T-helper 2 cell treated with Interferon-gamma antibody and Interleukin-4, amounts not matched to agents 5 μg/mL and 100 μg/mL, for 36 hours (primary cell): ENCODE measurements at regions not wholly inside any gene's neighbourhood (a gene's known extent, or its start where the extent isn't known, plus 50 kb on each side); places are given as distances from the start of the nearest gene placed in this dataset.
"Not testable (repeated sequence)": the region's sequence is repeated elsewhere in the genome, so short reads cannot be mapped to it uniquely, and the experiment has no call there.

Source experiments
- DNase-seq: peaks from one replicate; pipeline ENCODE4 v3.0.0; 2021; ENCODE audit warnings: low spot score
- H3K27ac Mint-ChIP-seq: one replicate; pipeline ENCODE4 v1.8.0; 2021; ENCODE audit warnings: mild to moderate bottlenecking, mixed read lengths
- H3K27me3 Mint-ChIP-seq: one replicate; pipeline ENCODE4 v1.8.0; 2021; ENCODE audit warnings: low read depth, mixed read lengths
- H3K36me3 Mint-ChIP-seq: one replicate; pipeline ENCODE4 v1.8.0; 2021; ENCODE audit warnings: low read depth, mixed read lengths
- H3K4me1 Mint-ChIP-seq: one replicate; pipeline ENCODE4 v1.8.0; 2021; ENCODE audit warnings: low read depth, mixed read lengths
- H3K4me3 Mint-ChIP-seq: one replicate; pipeline ENCODE4 v1.8.0; 2022; ENCODE audit warnings: mild to moderate bottlenecking, moderate library complexity, mixed read lengths
- H3K9me3 Mint-ChIP-seq: one replicate; pipeline ENCODE4 v1.8.0; 2021; ENCODE audit warnings: mixed read lengths

DNA sequence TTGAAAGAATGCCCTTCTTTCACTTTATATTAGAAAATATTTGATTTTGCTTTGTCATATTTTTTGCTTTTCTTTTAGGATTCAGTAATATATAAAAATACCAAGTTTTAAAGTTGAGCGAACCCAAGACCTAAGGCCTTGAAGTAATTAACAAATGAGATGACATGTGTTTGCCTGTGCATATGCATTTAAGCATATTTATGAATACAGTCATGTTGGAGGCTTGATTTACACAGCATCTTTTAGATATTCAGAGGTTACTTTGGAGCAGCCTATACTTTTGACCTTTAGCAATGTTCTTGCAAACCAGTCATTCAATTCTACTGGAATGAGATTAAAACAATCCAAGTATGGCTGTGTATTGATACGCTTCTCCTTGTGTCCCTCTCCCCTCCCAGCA lies 425.1 kb downstream of the KCNJ18 start:
- DNase-seq, H3K4me3 Mint-ChIP-seq, H3K4me1 Mint-ChIP-seq, H3K27ac Mint-ChIP-seq, H3K27me3 Mint-ChIP-seq, H3K36me3 Mint-ChIP-seq: not testable (repeated sequence)
- peaks cover 39% of the 10 kb centered on the region for H3K9me3 Mint-ChIP-seq

DNA sequence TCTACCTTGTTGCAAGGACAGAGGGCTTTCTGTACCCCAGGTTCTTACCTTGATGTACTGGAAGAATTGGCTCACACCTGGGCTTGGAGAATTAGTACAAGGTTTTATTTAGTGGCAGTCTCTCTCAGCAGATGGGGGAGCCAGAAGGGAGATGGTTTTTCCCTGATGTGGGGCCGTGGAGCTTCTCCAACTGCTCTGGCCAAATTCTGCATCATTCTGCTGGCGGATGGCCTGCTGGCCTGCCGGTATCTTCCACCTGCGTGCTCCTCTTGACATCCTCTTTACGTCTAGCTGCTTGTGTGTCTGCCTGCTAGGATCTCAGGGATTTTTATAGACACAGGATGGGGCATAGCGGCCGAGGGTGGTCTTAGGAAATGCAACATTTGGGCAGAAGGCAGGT lies 426.7 kb downstream of the KCNJ18 start:
- DNase-seq, H3K36me3 Mint-ChIP-seq, H3K4me3 Mint-ChIP-seq, H3K27ac Mint-ChIP-seq, H3K27me3 Mint-ChIP-seq, H3K4me1 Mint-ChIP-seq: not testable (repeated sequence)
- H3K9me3 Mint-ChIP-seq, result peaks cover 33% of the 10 kb centered on the region

DNA sequence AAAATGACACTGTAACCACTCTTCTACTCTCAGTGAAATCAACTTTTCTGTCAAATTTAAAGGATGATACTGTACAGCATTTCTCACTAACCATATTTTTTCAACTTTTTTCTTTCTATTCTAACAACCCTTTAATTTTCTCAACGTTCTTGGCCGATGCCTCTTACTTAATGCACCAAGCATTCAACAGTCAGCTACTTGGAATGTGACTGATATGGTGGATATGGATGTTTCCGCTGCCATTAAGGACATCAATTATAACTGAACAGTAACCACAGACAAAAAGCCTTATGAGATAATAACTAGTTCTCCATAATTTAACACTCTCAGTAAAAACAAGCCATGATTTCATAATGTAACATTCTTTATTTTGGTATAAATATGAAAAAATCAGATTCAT lies 427.4 kb downstream of the KCNJ18 start:
- H3K4me1 Mint-ChIP-seq, H3K4me3 Mint-ChIP-seq: not testable (repeated sequence)

DNA sequence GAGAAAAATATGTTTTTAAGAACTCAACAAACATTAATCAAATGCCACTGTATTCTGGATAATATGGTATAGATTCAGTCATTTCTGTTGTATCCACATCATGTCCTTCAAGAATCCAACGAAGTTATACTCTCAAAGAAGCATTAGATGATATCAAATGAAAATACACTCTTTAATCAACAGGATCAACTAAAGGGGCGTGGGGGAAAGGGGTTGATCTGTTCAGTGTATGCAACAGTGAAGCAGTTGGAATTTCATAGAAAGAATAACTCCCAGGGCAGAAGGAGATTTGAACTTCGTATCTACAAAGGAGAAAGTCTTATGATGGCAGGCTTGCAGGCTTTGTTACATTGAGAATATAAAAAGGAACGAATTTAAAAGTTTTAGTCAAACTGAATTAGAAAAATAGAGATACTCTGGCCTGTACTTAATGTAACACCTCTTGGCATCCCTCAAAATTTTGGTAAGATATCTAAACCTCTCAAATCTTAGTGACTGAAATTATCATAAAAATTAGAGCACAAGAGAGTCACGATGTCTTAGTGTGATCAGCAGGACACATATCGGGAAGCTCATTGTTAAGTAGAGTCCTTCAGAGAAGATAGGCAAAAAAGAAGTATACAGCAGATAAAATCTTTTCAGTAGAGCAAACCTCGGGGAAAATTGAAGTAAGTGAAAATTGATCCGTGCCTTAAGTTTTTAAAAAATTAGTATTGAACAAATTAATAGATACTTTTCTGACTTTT lies 431.4 kb downstream of the KCNJ18 start:
- Mint-ChIP-seq H3K27me3 (no peaks in the 10 kb centered on the region), H3K9me3 (peaks cover 35% of the 10 kb centered on the region), H3K27ac (no peak overlapping the region), H3K36me3 (no peaks in the 10 kb centered on the region), H3K4me3 (no peak overlapping the region), H3K4me1 (no peaks in the 10 kb centered on the region)
- no peak for DNase-seq

More for the DNA sequence above, 427.4 kb downstream of the KCNJ18 start:
- not testable (repeated sequence) for H3K36me3 Mint-ChIP-seq, DNase-seq, H3K27me3 Mint-ChIP-seq, H3K27ac Mint-ChIP-seq
- peaks cover 33% of the 10 kb centered on the region for H3K9me3 Mint-ChIP-seq

DNA sequence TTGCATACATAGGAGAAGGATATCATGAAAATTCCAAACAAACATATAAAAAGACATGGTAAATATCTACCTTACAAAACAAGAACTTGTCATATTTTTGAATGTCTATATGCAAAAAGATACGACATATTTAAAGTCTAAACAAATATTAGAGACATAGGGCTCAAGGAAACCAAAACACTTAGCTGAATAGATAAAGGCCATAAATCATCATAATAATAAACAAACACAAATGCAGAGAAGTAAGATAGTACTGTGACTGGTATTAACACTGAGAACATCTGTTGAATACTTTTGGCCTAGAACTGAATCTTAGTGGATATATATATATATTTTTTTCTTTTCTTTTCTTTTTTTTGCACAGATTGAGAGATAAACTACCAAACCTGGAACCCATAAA lies 435.8 kb downstream of the KCNJ18 start:
- no peak overlapping the region for H3K27ac Mint-ChIP-seq
- H3K9me3 Mint-ChIP-seq, result peaks cover 49% of the 10 kb centered on the region
- no peaks in the 10 kb centered on the region for H3K27me3 Mint-ChIP-seq
- DNase-seq, result no peak
- no peak overlapping the region for H3K4me3 Mint-ChIP-seq
- H3K36me3 Mint-ChIP-seq, result no peaks in the 10 kb centered on the region
- no peaks in the 10 kb centered on the region for H3K4me1 Mint-ChIP-seq

DNA sequence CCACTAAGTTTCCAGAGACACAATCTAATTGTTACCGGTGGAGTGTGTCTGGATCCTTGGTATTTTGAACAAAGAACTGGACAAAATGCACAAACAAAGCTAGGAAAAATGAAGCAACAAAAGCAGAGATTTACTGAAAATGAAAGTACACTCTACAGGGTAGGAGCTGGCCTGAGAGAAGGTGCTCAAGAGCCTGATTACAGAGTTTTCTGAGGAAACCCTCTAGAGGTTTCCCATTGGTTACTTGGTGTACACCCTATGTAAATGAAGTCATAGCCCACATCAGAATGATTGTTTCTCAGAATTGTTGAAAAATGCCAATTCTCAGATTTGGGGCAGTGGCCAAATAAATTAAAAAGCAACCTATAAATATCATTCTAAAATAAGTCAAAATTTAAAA lies 436.4 kb downstream of the KCNJ18 start:
- Mint-ChIP-seq H3K27me3 (no peaks in the 10 kb centered on the region), H3K27ac (no peak overlapping the region), H3K36me3 (no peaks in the 10 kb centered on the region), H3K9me3 (peaks cover 53% of the 10 kb centered on the region), H3K4me1 (no peaks in the 10 kb centered on the region), H3K4me3 (no peak overlapping the region)
- DNase-seq, result no peak

DNA sequence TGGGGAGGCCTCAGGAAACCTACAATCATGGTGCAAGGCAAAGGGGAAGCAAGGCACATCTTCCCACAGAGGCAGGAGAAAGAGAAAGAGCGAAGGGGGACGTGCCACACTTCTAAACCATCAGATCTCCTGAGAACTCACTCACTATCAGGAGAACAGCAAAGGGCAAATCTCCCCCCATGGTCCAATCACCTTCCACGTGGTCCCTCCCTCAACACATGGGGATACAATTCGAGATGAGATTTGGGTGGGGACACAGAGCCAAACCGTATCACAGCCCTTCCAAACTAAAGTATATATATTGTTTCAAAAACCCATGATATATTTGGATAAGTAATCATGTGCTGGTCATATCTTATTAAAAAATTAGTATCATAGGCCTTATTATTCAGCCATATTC lies 437.6 kb downstream of the KCNJ18 start:
- H3K27me3 Mint-ChIP-seq, H3K4me3 Mint-ChIP-seq, H3K36me3 Mint-ChIP-seq, H3K27ac Mint-ChIP-seq, H3K4me1 Mint-ChIP-seq, DNase-seq: not testable (repeated sequence)
- H3K9me3 Mint-ChIP-seq, result peaks cover 63% of the 10 kb centered on the region

DNA sequence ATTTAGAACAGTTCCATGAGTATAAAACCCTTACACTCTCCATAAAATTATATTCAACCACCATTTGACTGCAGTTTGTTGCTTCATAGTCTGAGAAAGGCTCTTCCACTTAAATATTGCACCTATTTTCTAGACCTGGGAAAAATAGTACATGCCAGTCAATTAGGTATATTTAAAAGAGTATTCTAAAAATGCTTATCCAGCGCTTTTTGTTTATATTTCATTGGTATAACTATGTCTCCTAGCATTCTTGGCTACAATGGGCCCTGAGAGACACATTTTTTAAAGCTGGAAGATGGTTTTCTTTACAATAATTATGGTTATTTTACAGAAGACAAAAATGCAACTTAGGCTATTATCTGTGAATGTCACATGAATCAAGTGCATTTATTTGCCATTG lies 439.4 kb downstream of the KCNJ18 start:
- no peak for DNase-seq
- no peaks in the 10 kb centered on the region for H3K36me3 Mint-ChIP-seq
- no peak overlapping the region for H3K27ac Mint-ChIP-seq
- H3K4me3 Mint-ChIP-seq, result no peak overlapping the region
- no peaks in the 10 kb centered on the region for H3K27me3 Mint-ChIP-seq
- no peaks in the 10 kb centered on the region for H3K4me1 Mint-ChIP-seq
- H3K9me3 Mint-ChIP-seq, result peaks cover 78% of the 10 kb centered on the region

DNA sequence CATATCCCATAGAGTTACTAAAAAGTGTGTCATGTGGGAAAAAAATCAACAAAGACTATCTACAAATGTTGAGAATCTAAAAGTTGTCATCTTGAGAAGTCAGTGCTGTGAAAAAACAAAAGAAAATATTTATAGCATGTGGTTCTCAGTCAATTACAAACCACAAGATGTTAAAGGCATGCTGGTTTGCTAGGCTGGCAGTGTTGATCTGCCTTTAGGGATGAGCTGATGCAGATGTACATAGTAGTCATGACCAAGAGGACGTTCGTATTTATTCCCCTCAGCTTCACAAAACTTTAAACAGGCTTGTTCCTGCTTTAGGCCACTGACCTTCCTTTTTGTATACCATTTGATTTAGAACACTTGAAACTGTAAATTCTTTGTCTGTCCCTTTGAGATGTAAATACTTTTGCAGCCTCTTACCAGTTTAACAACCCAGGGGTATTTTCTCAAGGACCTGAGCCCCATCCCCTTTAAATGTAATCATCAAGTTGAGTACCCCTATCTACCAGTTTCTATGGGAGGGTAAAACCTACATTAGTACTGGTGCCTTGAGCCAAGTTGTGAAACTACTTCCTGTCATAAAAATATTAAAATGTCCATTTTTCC lies 446.6 kb downstream of the KCNJ18 start:
- no peaks in the 10 kb centered on the region for H3K27me3 Mint-ChIP-seq

DNA sequence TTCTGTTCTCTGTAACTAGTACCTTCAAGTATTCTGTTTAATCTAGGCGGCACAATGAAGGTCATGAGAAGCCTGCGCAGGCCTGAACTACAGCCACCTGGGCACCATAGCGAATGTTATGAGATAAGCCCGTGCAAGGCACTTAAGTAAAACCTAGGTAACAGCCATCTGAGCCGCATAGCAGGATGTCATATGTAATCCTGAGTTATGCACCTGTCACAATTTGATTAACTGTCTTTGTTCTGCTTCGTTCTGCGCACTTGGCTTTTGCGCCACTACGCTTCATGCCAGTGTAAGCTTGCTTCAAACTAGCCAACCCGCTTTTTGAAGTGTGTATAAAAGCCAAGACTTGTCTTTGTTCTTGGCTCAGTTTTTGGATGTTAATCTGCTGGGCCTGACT lies 449.8 kb downstream of the KCNJ18 start:
- peaks cover 5% of the 10 kb centered on the region for H3K9me3 Mint-ChIP-seq
- no peak overlapping the region for H3K4me3 Mint-ChIP-seq
- H3K36me3 Mint-ChIP-seq, result no peaks in the 10 kb centered on the region
- H3K27ac Mint-ChIP-seq, result no peak overlapping the region
- no peaks in the 10 kb centered on the region for H3K4me1 Mint-ChIP-seq
- no peaks in the 10 kb centered on the region for H3K27me3 Mint-ChIP-seq
- no peak for DNase-seq

More for the DNA sequence above, 446.6 kb downstream of the KCNJ18 start:
- Mint-ChIP-seq H3K27ac (no peak overlapping the region), H3K4me3 (no peak overlapping the region), H3K36me3 (no peaks in the 10 kb centered on the region), H3K4me1 (no peaks in the 10 kb centered on the region), H3K9me3 (peaks cover 22% of the 10 kb centered on the region)
- no peak for DNase-seq

DNA sequence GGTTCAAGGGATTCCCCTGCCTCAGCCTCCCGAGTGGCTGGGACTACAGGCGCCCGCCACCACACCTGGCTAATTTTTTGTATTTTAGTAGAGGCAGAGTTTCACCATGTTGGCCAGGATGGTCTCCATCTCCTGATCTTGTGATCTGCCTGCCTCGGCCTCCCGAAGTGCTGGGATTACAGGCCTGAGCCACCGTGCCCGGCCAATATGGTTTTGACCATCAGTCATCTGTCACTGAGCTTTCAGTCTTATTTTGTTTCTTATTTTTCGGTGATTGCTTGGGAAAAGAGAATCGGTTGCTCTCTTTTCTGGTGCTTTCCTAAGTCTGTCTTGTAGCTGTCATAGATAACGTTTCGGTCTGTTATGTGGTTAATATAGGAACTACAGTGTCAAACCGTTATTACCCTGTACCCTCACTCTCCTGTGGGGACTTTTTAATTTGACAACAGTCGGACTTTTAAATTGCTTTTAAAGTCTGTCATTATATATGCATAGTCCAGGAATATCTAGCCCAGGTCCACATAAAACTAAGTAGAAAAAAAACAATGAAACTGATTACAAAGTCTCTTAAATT lies 453.4 kb downstream of the KCNJ18 start:
- no peak for DNase-seq
- Mint-ChIP-seq H3K27me3 (no peaks in the 10 kb centered on the region), H3K9me3 (peaks cover 32% of the 10 kb centered on the region), H3K4me3 (no peak overlapping the region), H3K4me1 (no peaks in the 10 kb centered on the region), H3K36me3 (no peaks in the 10 kb centered on the region), H3K27ac (no peak overlapping the region)

DNA sequence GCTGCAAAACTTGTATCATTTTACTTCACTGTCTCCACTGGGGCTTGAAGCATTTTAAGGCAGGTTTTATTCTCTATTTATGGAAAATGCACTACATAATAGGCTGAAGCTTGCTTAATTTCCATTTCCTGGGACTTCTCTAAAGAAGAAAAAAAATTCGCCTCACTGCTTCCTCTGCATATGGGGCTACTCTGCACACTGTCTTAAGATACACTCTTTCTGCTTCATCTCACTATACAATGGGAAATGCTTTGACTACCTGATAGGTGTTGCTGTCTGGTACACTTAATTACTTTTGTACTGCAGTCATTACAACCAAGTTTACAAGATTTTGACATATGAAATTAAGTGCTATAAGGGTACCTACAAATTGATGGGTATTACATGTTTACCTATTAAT lies 466.0 kb downstream of the KCNJ18 start:
- DNase-seq, result no peak
- no peak overlapping the region for H3K27ac Mint-ChIP-seq
- H3K36me3 Mint-ChIP-seq, result no peaks in the 10 kb centered on the region
- H3K4me1 Mint-ChIP-seq, result no peaks in the 10 kb centered on the region
- no peaks in the 10 kb centered on the region for H3K27me3 Mint-ChIP-seq
- peaks cover 41% of the 10 kb centered on the region for H3K9me3 Mint-ChIP-seq
- H3K4me3 Mint-ChIP-seq, result no peak overlapping the region

DNA sequence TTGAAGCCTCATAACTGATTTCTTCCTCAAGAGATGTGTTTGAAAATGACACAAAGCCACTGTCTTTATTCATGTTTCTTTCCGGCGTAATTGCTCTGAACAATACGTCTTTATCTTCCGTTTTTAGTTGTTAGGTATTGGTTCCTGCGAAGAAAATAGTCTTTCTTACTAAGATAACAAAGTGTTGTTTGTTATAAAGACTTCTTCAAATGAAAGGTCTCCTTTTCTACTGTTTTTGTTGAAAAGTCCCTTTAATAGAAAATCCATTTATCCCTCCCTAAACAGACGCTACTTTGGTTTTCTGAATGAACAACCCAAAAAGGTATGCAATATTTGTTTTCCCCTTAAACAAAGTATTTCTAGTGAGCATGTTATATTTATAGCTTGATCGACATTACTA lies 469.1 kb downstream of the KCNJ18 start:
- Mint-ChIP-seq H3K4me1 (no peaks in the 10 kb centered on the region), H3K9me3 (peaks cover 35% of the 10 kb centered on the region), H3K4me3 (no peak overlapping the region), H3K27me3 (no peaks in the 10 kb centered on the region), H3K36me3 (no peaks in the 10 kb centered on the region), H3K27ac (no peak overlapping the region)
- no peak for DNase-seq

DNA sequence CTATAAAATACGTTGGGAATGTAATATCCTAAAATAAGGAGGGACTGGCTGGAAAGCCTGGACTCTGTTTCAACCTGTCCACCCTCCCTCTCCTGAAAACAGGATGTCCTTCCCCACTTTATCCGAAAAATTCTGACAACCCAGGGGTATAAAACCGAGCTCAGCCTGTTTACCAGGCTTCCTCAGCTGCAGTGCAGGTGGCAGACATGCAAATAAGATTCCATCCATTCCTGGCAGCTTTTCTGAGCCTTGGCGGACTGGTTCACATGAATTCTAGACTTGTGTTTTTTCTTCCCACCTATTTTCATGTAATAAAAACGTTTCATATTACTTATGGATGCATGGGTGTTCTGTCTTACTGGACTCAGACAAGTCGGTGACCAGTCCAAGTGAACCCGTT lies 479.3 kb downstream of the KCNJ18 start:
- H3K27me3 Mint-ChIP-seq, result no peaks in the 10 kb centered on the region
- H3K36me3 Mint-ChIP-seq, result no peaks in the 10 kb centered on the region
- no peak overlapping the region for H3K27ac Mint-ChIP-seq
- H3K9me3 Mint-ChIP-seq, result peaks cover 46% of the 10 kb centered on the region
- no peaks in the 10 kb centered on the region for H3K4me1 Mint-ChIP-seq
- H3K4me3 Mint-ChIP-seq, result no peak overlapping the region
- DNase-seq, result no peak
